Gastrocnemius medialis (tissue), 4 donors: ENCODE measurements at regions not wholly inside any gene's neighbourhood (a gene's known extent, or its start where the extent isn't known, plus 50 kb on each side); places are given as distances from the start of the nearest gene placed in this dataset.

ENCODE experiments used
- CTCF ChIP-seq, 5 experiments: fragments of 450-650 bp in 3 of 5; fragments of 200-600 bp in 2 of 5; sonication (generic) in 2 of 5; IDR thresholded peaks in 4 of 5; conservative IDR thresholded peaks in 1 of 5; 1 replicate in 4 of 5; 2 replicates in 1 of 5; pipeline ENCODE4 v1.5.1; 2016 to 2019; ENCODE audit warnings: antibody characterized with exemption in 5 of 5, mild to moderate bottlenecking in 3 of 5, moderate library complexity in 3 of 5
- POLR2A ChIP-seq, 2 donors: fragments of 450-650 bp; IDR thresholded peaks; one replicate each; pipeline ENCODE4 v1.6.1; 2017; ENCODE audit warnings: antibody characterized with exemption in 2 of 2, mild to moderate bottlenecking in 2 of 2, moderate library complexity in 2 of 2

- no peak for TF ChIP-seq POLR2A (IDR thresholded peaks at IDR 0.05)
- no peak for TF ChIP-seq CTCF (IDR thresholded peaks at IDR 0.05 in 4 of 5, conservative IDR thresholded peaks at IDR 0.05 in 1 of 5)
These were observed 119.7 kb downstream of the PLPPR4 start for GRCh38 chr1:99384021-99384420.
